HG02798 (cell line): ENCODE measurements at regions not wholly inside any gene's neighbourhood (a gene's known extent, or its start where the extent isn't known, plus 50 kb on each side); places are given as distances from the start of the nearest gene placed in this dataset.
"Not testable (repeated sequence)": the region's sequence is repeated elsewhere in the genome, so short reads cannot be mapped to it uniquely, and the experiment has no call there.

Source experiments
- ATAC-seq: cut with Tn5 transposase; IDR thresholded peaks from one replicate; pipeline ENCODE4 v1.9.1; 2021; ENCODE audit warnings: mild to moderate bottlenecking; ENCODE audit not compliant: unreplicated experiment, poor library complexity

GRCh38 chr16:59341368-59341767 is 607.3 kb upstream of the GOT2 start:
- ATAC-seq, result no peak

- no peak for ATAC-seq
Measured at GRCh38 chr16:59339871-59340270, 605.8 kb upstream of the GOT2 start.

GRCh38 chr16:59336136-59336695 is 602.1 kb upstream of the GOT2 start:
- no peak for ATAC-seq

GRCh38 chr16:59331708-59332107 is 597.6 kb upstream of the GOT2 start:
- not testable (repeated sequence) for ATAC-seq

GRCh38 chr16:59330019-59330670 is 596.0 kb upstream of the GOT2 start:
- ATAC-seq, result no peak

GRCh38 chr16:59328961-59329360 is 594.8 kb upstream of the GOT2 start:
- no peak for ATAC-seq

- ATAC-seq, result no peak
Measured at GRCh38 chr16:59327894-59328293, 593.8 kb upstream of the GOT2 start.

- no peak for ATAC-seq
Measured at GRCh38 chr16:59326955-59327354, 592.8 kb upstream of the GOT2 start.

GRCh38 chr16:59324462-59324861 is 590.3 kb upstream of the GOT2 start:
- ATAC-seq, result no peak

- no peak for ATAC-seq
Measured at GRCh38 chr16:59320657-59321056, 586.5 kb upstream of the GOT2 start.

GRCh38 chr16:59319871-59320270 is 585.8 kb upstream of the GOT2 start:
- no peak for ATAC-seq

GRCh38 chr16:59305850-59306249 is 571.7 kb upstream of the GOT2 start:
- no peak for ATAC-seq

GRCh38 chr16:59296888-59297287 is 562.8 kb upstream of the GOT2 start:
- no peak for ATAC-seq

GRCh38 chr16:59295993-59296736 is 562.0 kb upstream of the GOT2 start:
- no peak for ATAC-seq

- no peak for ATAC-seq
Measured at GRCh38 chr16:59295474-59295873, 561.4 kb upstream of the GOT2 start.

- no peak for ATAC-seq
Measured at GRCh38 chr16:59290718-59291117, 556.6 kb upstream of the GOT2 start.

GRCh38 chr16:59289151-59289550 is 555.0 kb upstream of the GOT2 start:
- no peak for ATAC-seq

- ATAC-seq, result no peak
Measured at GRCh38 chr16:59274141-59274540, 540.0 kb upstream of the GOT2 start.

GRCh38 chr16:59263955-59264354 is 529.8 kb upstream of the GOT2 start:
- ATAC-seq, result no peak

GRCh38 chr16:59260892-59261291 is 526.8 kb upstream of the GOT2 start:
- ATAC-seq, result no peak

- ATAC-seq, result no peak
Measured at GRCh38 chr16:59259950-59260319, 525.8 kb upstream of the GOT2 start.
